Tibial artery (tissue), 4 donors: ENCODE measurements at regions not wholly inside any gene's neighbourhood (a gene's known extent, or its start where the extent isn't known, plus 50 kb on each side); places are given as distances from the start of the nearest gene placed in this dataset.

Experiments used
- DNase-seq, 2 donors: peaks; one replicate each; pipeline ENCODE4 v3.0.0-alpha.2; 2019
- H3K27ac ChIP-seq, 2 donors: fragments of 200-600 bp; sonication (generic) in 1 of 2; 1 replicate in 1 of 2; 2 replicates in 1 of 2; pipeline ENCODE4 v1.5.1; 2018 to 2019; ENCODE audit warnings: mild to moderate bottlenecking in 1 of 2
- H3K27me3 ChIP-seq, 2 donors: fragments of 200-600 bp; sonication (generic) in 1 of 2; one replicate each; pipeline versions ENCODE4 v1.5.1 to v1.6.0; 2016 to 2019
- H3K36me3 ChIP-seq, 3 donors: fragments of 200-600 bp; sonication (generic) in 2 of 3; one replicate each; pipeline ENCODE4 v1.5.1; 2016 to 2019; ENCODE audit warnings: mild to moderate bottlenecking in 2 of 3
- H3K4me1 ChIP-seq, 4 donors: fragments of 200-600 bp; sonication (generic) in 2 of 4; 1 replicate in 3 of 4; 2 replicates in 1 of 4; pipeline ENCODE4 v1.5.1; 2016 to 2019
- H3K4me3 ChIP-seq, 2 donors: fragments of 200-600 bp; sonication (generic) in 1 of 2; 1 replicate in 1 of 2; 2 replicates in 1 of 2; pipeline ENCODE4 v1.5.1; 2018 to 2019; ENCODE audit warnings: mild to moderate bottlenecking in 2 of 2
- H3K9me3 ChIP-seq, 3 donors: fragments of 200-600 bp; sonication (generic) in 1 of 3; one replicate each; pipeline ENCODE4 v1.5.1; 2016 to 2019
- intact Hi-C: fragments of 100-400 bp; cut with DNase I; formaldehyde crosslinking; loops from one replicate; pipeline ENCODE4 v1.15.0; 2023; ENCODE audit warnings: low total_unique reads
- TF ChIP-seq, protein P1 (sequence below), 2 experiments: fragments of 200-600 bp in 1 of 2; fragments of 450-650 bp in 1 of 2; IDR thresholded peaks; one replicate each; pipeline ENCODE4 v1.5.1; 2017 to 2019; ENCODE audit warnings: antibody characterized with exemption in 2 of 2, mild to moderate bottlenecking in 1 of 2, moderate library complexity in 1 of 2

DNA sequence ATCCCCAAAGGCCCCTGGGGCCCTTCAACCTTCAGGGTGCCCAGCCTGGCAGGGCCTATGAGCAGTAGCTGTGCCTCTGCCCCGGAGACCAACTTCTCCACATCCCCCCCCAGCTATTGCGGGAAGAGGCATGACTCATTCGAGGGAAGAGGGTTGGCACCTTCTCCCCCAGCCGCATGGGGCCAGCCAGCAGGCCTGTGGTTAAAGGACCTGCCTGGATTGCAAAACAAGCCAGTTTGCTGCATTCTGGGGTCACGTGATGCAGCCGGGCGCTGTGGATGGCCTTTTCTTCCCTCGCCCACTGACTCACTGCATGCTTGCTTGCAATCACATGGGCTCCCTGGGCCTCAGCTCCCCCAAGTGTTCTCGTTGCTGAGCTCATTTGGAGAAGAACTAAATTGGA, 182.5 kb downstream of the MAFB start:
- Histone ChIP-seq H3K4me1 (peaks cover 0 to 24% (median 7%) of the 10 kb centered on the region in 4 donors), H3K36me3 (no peaks in the 10 kb centered on the region), H3K4me3 (no peak overlapping the region), H3K9me3 (no peaks in the 10 kb centered on the region), H3K27ac (peak overlapping the region; percentile 17 to 45), H3K27me3 (no peaks in the 10 kb centered on the region)
- DNase-seq = peak; percentile 98 to 99
- TF ChIP-seq, protein P1, sequence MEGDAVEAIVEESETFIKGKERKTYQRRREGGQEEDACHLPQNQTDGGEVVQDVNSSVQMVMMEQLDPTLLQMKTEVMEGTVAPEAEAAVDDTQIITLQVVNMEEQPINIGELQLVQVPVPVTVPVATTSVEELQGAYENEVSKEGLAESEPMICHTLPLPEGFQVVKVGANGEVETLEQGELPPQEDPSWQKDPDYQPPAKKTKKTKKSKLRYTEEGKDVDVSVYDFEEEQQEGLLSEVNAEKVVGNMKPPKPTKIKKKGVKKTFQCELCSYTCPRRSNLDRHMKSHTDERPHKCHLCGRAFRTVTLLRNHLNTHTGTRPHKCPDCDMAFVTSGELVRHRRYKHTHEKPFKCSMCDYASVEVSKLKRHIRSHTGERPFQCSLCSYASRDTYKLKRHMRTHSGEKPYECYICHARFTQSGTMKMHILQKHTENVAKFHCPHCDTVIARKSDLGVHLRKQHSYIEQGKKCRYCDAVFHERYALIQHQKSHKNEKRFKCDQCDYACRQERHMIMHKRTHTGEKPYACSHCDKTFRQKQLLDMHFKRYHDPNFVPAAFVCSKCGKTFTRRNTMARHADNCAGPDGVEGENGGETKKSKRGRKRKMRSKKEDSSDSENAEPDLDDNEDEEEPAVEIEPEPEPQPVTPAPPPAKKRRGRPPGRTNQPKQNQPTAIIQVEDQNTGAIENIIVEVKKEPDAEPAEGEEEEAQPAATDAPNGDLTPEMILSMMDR (IDR thresholded peaks at IDR 0.05) = peak in 1 of 2 experiments; percentile 11
- intact Hi-C loops = loop anchor here (10.0 kb wide), 1 partner anchor 178 kb away; the partner anchor contains the start of gene MAFB

DNA sequence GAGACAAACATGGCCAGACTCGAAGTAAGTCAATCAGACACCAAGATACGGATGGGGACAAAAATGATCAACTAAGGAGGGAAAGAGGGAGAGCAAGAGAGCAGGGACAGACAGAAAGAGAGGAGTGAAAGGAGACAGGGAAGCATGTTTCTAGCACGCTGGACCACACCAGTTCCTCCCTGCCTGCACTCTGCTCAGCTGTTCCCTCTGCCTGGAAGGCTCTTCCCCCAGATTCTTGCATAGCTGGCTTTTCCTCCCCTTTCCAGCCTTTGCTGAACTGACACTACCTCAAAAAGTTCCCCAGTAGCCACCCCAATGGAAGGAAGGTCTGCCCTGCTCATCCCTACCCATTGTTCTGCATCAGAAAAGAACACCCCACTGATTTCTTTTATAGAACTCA, 185.9 kb downstream of the MAFB start:
- intact Hi-C loops = loop anchor here (10.0 kb wide), 1 partner anchor 182 kb away; the partner anchor contains the start of gene MAFB
- no peak overlapping the region for H3K27ac ChIP-seq
- no peaks in the 10 kb centered on the region for H3K36me3 ChIP-seq
- TF ChIP-seq, protein P1 (IDR thresholded peaks at IDR 0.05) = no peak
- H3K27me3 ChIP-seq = no peaks in the 10 kb centered on the region
- H3K4me1 ChIP-seq = peaks cover 0 to 15% (median 4%) of the 10 kb centered on the region in 4 donors
- H3K4me3 ChIP-seq = no peak overlapping the region
- H3K9me3 ChIP-seq = no peaks in the 10 kb centered on the region
- DNase-seq = peak in 1 of 2 donors; percentile 32

DNA sequence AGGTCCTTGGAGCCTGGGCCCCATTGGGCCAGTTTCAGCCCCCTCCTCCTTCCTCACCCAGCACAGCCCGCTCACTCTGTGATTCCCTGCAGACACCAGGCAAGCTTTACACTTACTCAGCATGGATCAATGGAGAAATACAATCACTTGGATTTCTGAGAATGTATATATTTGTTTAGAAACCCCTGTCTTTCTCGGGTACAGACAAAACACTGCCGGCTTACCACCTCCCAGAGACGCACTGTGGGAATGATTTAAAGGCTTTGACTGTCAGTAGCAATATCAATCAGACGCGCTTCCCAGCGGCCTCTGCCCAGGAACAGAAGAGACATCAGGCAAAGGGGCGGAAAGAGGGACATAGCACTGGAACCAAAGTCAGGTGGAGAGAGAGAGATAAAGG, 186.5 kb downstream of the MAFB start:
- no peaks in the 10 kb centered on the region for H3K36me3 ChIP-seq
- peaks cover 0 to 15% (median 4%) of the 10 kb centered on the region in 4 donors for H3K4me1 ChIP-seq
- no peaks in the 10 kb centered on the region for H3K27me3 ChIP-seq
- H3K9me3 ChIP-seq = no peaks in the 10 kb centered on the region
- no peak overlapping the region for H3K27ac ChIP-seq
- DNase-seq = no peak
- no peak overlapping the region for H3K4me3 ChIP-seq
- intact Hi-C loops = loop anchor here (10.0 kb wide), 1 partner anchor 182 kb away; the partner anchor contains the start of gene MAFB
- TF ChIP-seq, protein P1 (IDR thresholded peaks at IDR 0.05) = no peak

DNA sequence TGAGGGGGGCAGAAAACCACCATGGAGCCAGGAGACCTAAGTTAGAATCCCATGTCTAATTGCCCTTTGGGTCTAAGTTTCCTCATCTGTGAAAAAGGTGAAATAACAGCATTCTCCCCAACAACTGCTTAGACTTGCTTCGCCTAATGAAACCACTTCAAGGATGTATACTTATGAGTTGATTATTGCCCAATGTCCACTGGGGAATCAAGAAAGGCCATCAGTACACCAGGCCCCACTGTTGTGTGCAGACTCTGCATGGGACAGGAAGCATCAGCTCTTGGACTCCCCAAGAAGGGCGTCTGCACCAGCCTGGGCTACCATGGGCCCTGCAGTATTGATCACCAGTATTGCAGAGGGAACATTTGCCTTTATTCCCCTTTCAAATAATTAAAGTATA, 189.6 kb downstream of the MAFB start:
- no peak for DNase-seq
- H3K36me3 ChIP-seq = no peaks in the 10 kb centered on the region
- no peaks in the 10 kb centered on the region for H3K27me3 ChIP-seq
- H3K27ac ChIP-seq = no peak overlapping the region
- no peaks in the 10 kb centered on the region for H3K9me3 ChIP-seq
- intact Hi-C loops = no loop called here
- no peaks in the 10 kb centered on the region for H3K4me1 ChIP-seq
- TF ChIP-seq, protein P1 (IDR thresholded peaks at IDR 0.05) = no peak
- H3K4me3 ChIP-seq = no peak overlapping the region

DNA sequence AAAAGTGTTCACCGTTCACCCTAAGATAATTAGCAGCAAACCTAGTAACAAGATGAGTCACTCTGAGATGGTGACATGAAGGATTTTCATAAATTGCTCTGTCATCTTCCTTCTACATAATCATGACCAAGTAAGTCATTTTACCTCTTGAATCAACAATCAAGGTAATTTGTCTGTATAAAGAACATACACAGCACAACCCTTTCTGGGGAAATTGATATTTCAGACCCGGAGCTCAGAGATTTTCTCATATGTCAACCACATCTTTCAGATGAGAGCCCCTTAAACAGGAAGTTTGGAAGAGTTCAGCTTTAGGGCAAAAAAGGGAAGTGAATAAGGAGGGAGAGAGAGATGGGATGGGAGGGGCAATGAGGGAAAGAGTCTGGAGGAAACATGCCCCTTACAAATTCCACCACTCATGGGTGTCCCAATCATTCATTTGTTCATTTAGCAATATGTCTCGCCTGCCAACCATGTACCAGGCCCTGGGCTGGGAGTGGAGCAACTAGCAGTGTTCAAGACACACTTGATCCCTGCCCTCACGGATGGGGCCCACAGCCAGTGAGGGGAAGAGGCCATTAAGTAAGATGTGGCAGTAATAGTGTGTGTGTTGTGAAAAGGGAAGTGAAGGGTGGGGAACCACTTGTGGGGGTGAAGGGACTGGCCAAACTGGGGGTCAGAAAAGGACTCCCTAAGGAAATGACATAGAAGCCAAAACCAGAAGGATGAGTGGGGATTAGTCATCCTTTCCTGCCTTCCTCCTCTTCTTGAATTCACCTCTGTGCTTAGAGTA, 190.9 kb downstream of the MAFB start:
- peak; percentile 76 for DNase-seq
- intact Hi-C loops = no loop called here

More for the DNA sequence above, 190.9 kb downstream of the MAFB start:
- Histone ChIP-seq H3K27ac (no peak overlapping the region), H3K4me1 (peaks cover 0 to 3% (median 0%) of the 10 kb centered on the region in 4 donors), H3K4me3 (no peak overlapping the region), H3K36me3 (no peaks in the 10 kb centered on the region), H3K27me3 (no peaks in the 10 kb centered on the region), H3K9me3 (no peaks in the 10 kb centered on the region)
- TF ChIP-seq, protein P1 (IDR thresholded peaks at IDR 0.05) = no peak
